IMR-90 (cell line): ENCODE measurements at regions not wholly inside any gene's neighbourhood (a gene's known extent, or its start where the extent isn't known, plus 50 kb on each side); places are given as distances from the start of the nearest gene placed in this dataset.

Experiments
- BHLHE40 ChIP-seq: fragments of 150-350 bp; IDR thresholded peaks from 2 replicates; pipeline ENCODE4 v1.6.1; 2016; ENCODE audit warnings: mild to moderate bottlenecking, low read depth, low read length
- CEBPB ChIP-seq: IDR thresholded peaks from 2 replicates; pipeline ENCODE4 v1.6.1; 2012; ENCODE audit warnings: low read depth, low read length, improper control_type of control experiment
- CTCF ChIP-seq: conservative IDR thresholded peaks from 2 replicates; pipeline ENCODE4 v1.5.1; 2012; ENCODE audit warnings: mild to moderate bottlenecking, low read depth, low read length, improper control_type of control experiment
- ELK1 ChIP-seq: fragments of 150-350 bp; IDR thresholded peaks from 2 replicates; pipeline ENCODE4 v1.6.1; 2016; ENCODE audit warnings: low read depth, mild to moderate bottlenecking, low read length, moderate library complexity, borderline replicate concordance
- FOS ChIP-seq: fragments of 150-350 bp; IDR thresholded peaks from 2 replicates; pipeline ENCODE4 v1.6.1; 2016; ENCODE audit warnings: low read depth, low read length
- MAFK ChIP-seq: IDR thresholded peaks from 2 replicates; pipeline ENCODE4 v1.6.1; 2012; ENCODE audit warnings: low read depth, low read length, improper control_type of control experiment
- MAZ ChIP-seq: IDR thresholded peaks from 2 replicates; pipeline ENCODE4 v1.6.1; 2012; ENCODE audit warnings: low read depth, mild to moderate bottlenecking, low read length, improper control_type of control experiment, moderate library complexity, borderline replicate concordance
- MXI1 ChIP-seq: IDR thresholded peaks from 2 replicates; pipeline ENCODE4 v1.6.1; 2012; ENCODE audit warnings: low read depth, mild to moderate bottlenecking, low read length, moderate library complexity, borderline replicate concordance
- POLR2A ChIP-seq: IDR thresholded peaks from 2 replicates; pipeline ENCODE4 v1.6.1; 2012; ENCODE audit warnings: mild to moderate bottlenecking, low read depth, low read length
- RAD21 ChIP-seq: IDR thresholded peaks from 2 replicates; pipeline ENCODE4 v1.6.1; 2012; ENCODE audit warnings: low read length, improper control_type of control experiment
- RCOR1 ChIP-seq: IDR thresholded peaks from 2 replicates; pipeline ENCODE4 v1.6.1; 2012; ENCODE audit warnings: mild to moderate bottlenecking, low read length, improper control_type of control experiment; ENCODE audit not compliant: insufficient replicate concordance
- RFX5 ChIP-seq: IDR thresholded peaks from 2 replicates; pipeline ENCODE4 v1.8.0; 2012; ENCODE audit warnings: low read depth, mild to moderate bottlenecking, low read length, moderate library complexity
- SMC3 ChIP-seq: fragments of 150-350 bp; IDR thresholded peaks from 2 replicates; pipeline ENCODE4 v1.6.1; 2016; ENCODE audit warnings: low read depth, mild to moderate bottlenecking, antibody characterized with exemption, low read length, moderate library complexity
- USF2 ChIP-seq: fragments of 150-350 bp; IDR thresholded peaks from 2 replicates; pipeline ENCODE4 v1.6.1; 2017; ENCODE audit warnings: mild to moderate bottlenecking, antibody characterized with exemption, low read length, low read depth

- TF ChIP-seq CTCF, result no peak
- no peak for TF ChIP-seq POLR2A
- TF ChIP-seq RCOR1, result no peak
- no peak for TF ChIP-seq USF2
- no peak for TF ChIP-seq MAZ
- no peak for TF ChIP-seq MXI1
- no peak for TF ChIP-seq FOS
- no peak for TF ChIP-seq RAD21
- TF ChIP-seq SMC3, result no peak
- TF ChIP-seq RFX5, result no peak
- no peak for TF ChIP-seq CEBPB
- TF ChIP-seq MAFK, result no peak
- no peak for TF ChIP-seq ELK1
- no peak for TF ChIP-seq BHLHE40
Observed at GRCh38 chr6:91088976-91089375, 502.1 kb upstream of the MAP3K7 start.
